Suprapubic skin (tissue), 4 donors: ENCODE measurements at regions not wholly inside any gene's neighbourhood (a gene's known extent, or its start where the extent isn't known, plus 50 kb on each side); places are given as distances from the start of the nearest gene placed in this dataset.

Experiments
- DNase-seq, 2 donors: peaks; one replicate each; pipeline ENCODE4 v3.0.0-alpha.2; 2019; ENCODE audit warnings: low spot score in 2 of 2
- H3K27ac ChIP-seq: fragments of 200-600 bp; sonication (generic); one replicate; pipeline ENCODE4 v1.5.1; 2019
- H3K27me3 ChIP-seq: fragments of 200-600 bp; sonication (generic); one replicate; pipeline ENCODE4 v1.5.1; 2019
- H3K36me3 ChIP-seq: fragments of 200-600 bp; sonication (generic); one replicate; pipeline ENCODE4 v1.5.1; 2019
- H3K4me1 ChIP-seq: fragments of 200-600 bp; sonication (generic); one replicate; pipeline ENCODE4 v1.5.1; 2019
- H3K4me3 ChIP-seq: fragments of 200-600 bp; sonication (generic); one replicate; pipeline ENCODE4 v1.5.1; 2019; ENCODE audit warnings: mild to moderate bottlenecking
- H3K9me3 ChIP-seq: fragments of 200-600 bp; sonication (generic); one replicate; pipeline ENCODE4 v1.5.1; 2019
- EP300 ChIP-seq: sonication (generic); formaldehyde crosslinking; IDR thresholded peaks from one replicate; pipeline ENCODE4 v1.6.1; 2017; ENCODE audit warnings: antibody characterized with exemption
- POLR2A ChIP-seq, 2 donors: fragments of 450-650 bp; IDR thresholded peaks; one replicate each; pipeline ENCODE4 v1.6.1; 2017; ENCODE audit warnings: antibody characterized with exemption in 2 of 2, mild to moderate bottlenecking in 2 of 2, moderate library complexity in 2 of 2
- POLR2AphosphoS5 ChIP-seq, 3 donors: sonication (generic); formaldehyde crosslinking; IDR thresholded peaks; one replicate each; pipeline ENCODE4 v1.6.1; 2017; ENCODE audit warnings: antibody characterized with exemption in 3 of 3
- WGBS: methylation state at CpG from one replicate; pipeline ENCODE4 v1.1.5; 2018; 5-methylcytosine and 5-hydroxymethylcytosine counted together
- TF ChIP-seq, protein P1 (sequence below), 2 donors: fragments of 200-600 bp in 1 of 2; fragments of 450-650 bp in 1 of 2; sonication (generic) in 1 of 2; IDR thresholded peaks; one replicate each; pipeline ENCODE4 v1.5.1; 2016 to 2019; ENCODE audit warnings: antibody characterized with exemption in 2 of 2, mild to moderate bottlenecking in 1 of 2, moderate library complexity in 1 of 2

DNA sequence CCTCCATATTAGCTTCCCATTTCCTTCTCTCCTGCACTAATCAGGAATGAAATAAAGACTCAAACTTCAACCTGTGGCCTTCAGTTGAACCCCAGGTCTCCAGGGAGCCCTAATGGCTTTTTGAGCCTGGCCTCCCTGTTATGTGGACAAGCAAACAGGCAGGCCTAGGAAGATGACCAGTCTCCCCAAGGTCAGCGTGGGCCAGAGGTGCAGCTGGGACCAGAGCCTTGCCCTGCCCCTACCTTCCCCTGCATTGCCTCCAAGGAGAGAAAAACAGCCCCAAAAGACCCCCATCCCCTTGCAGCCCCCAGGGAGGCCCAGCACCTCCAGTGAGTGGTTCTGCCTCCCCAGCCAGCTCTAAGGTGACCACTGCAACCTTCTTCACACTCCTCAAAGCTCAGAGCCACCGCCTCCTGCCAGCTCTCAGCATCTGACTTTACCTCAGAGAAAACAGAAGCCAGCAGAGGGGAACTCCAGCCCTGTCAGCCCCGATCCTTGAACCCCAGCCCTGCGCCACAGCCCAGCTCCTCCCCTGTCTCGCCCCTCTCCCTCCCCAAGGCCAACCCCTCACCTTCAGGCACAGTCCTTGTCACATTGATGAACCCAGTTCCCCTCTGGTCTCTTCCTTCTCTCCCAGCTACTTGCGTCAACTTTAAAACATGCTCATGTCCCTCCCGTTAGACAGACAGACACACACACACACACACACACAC lies 59.5 kb upstream of the ID2 start:
- Histone ChIP-seq H3K27me3 (no peaks in the 10 kb centered on the region), H3K4me1 (no peaks in the 10 kb centered on the region), H3K9me3 (no peaks in the 10 kb centered on the region), H3K36me3 (no peaks in the 10 kb centered on the region), H3K27ac (no peak overlapping the region), H3K4me3 (no peak overlapping the region)
- TF ChIP-seq EP300 (no peak), POLR2AphosphoS5 (IDR thresholded peaks at IDR 0.05) (no peak), POLR2A (IDR thresholded peaks at IDR 0.05) (no peak)
- TF ChIP-seq, protein P1, sequence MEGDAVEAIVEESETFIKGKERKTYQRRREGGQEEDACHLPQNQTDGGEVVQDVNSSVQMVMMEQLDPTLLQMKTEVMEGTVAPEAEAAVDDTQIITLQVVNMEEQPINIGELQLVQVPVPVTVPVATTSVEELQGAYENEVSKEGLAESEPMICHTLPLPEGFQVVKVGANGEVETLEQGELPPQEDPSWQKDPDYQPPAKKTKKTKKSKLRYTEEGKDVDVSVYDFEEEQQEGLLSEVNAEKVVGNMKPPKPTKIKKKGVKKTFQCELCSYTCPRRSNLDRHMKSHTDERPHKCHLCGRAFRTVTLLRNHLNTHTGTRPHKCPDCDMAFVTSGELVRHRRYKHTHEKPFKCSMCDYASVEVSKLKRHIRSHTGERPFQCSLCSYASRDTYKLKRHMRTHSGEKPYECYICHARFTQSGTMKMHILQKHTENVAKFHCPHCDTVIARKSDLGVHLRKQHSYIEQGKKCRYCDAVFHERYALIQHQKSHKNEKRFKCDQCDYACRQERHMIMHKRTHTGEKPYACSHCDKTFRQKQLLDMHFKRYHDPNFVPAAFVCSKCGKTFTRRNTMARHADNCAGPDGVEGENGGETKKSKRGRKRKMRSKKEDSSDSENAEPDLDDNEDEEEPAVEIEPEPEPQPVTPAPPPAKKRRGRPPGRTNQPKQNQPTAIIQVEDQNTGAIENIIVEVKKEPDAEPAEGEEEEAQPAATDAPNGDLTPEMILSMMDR (IDR thresholded peaks at IDR 0.05): no peak
- 83% methylated on average over 7 of the region's 7 CpGs for WGBS
- peak in 1 of 2 donors; percentile 44 for DNase-seq

DNA sequence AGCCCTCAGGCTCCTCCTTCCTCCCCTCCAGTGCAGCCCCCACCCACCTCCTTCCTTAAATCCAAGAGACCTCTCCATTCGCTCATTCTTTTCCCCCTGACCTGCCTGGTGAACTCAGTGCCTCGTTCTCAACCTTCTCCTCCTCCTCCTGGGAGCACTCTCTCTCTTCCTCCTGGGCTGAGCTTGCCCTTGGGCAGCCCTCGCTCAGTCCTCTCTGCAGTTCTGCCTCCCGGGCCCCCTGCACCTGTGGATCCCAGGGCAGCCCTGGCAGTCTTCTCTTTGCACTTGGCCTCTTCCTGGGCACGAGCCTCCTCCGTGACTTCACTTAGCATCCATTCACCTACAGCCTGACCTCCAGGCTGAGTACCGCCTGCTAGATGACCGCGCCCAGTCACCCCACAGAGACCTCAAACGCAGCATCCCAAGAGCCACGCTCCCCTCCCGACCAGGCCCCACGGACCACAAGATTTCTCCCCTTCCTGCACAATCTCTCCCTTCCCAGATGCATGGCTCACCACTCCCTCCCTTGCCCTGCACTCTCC lies 58.9 kb upstream of the ID2 start:
- DNase-seq: peak in 1 of 2 donors; percentile 28
- H3K27ac ChIP-seq: no peak overlapping the region
- H3K4me3 ChIP-seq: no peak overlapping the region
- TF ChIP-seq EP300 (no peak), POLR2AphosphoS5 (IDR thresholded peaks at IDR 0.05) (no peak), POLR2A (IDR thresholded peaks at IDR 0.05) (no peak)
- TF ChIP-seq, protein P1 (IDR thresholded peaks at IDR 0.05): no peak
- H3K27me3 ChIP-seq: no peaks in the 10 kb centered on the region
- no peaks in the 10 kb centered on the region for H3K36me3 ChIP-seq
- no peaks in the 10 kb centered on the region for H3K9me3 ChIP-seq
- no peaks in the 10 kb centered on the region for H3K4me1 ChIP-seq
- 80% methylated on average over 12 of the region's 13 CpGs for WGBS

DNA sequence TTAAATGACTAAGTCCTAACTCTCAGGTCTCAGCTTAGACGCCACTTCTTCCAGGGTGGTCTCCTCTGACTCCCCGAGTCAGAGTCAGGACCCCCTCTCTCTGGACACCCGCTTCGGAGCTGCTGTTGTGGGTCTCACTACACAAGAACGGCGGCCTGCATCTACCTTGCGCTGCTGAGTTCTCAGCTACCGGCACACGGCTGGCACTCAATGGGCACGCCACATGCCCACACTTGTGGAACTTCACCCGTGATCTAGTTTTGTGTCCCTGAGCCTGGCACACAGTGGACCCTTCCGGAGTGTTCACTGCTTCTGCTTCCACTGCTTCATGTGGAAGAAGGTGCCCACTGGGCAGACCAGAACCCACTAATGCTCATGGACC lies 58.3 kb upstream of the ID2 start:
- WGBS: 73% methylated on average over 12 of the region's 12 CpGs
- Histone ChIP-seq H3K27me3 (no peaks in the 10 kb centered on the region), H3K4me3 (no peak overlapping the region), H3K36me3 (no peaks in the 10 kb centered on the region), H3K9me3 (no peaks in the 10 kb centered on the region), H3K27ac (no peak overlapping the region), H3K4me1 (no peaks in the 10 kb centered on the region)
- DNase-seq: peak in 1 of 2 donors; percentile 21
- no peak for TF ChIP-seq POLR2A (IDR thresholded peaks at IDR 0.05)
- TF ChIP-seq POLR2AphosphoS5 (IDR thresholded peaks at IDR 0.05): no peak
- no peak for TF ChIP-seq EP300
- TF ChIP-seq, protein P1 (IDR thresholded peaks at IDR 0.05): no peak

DNA sequence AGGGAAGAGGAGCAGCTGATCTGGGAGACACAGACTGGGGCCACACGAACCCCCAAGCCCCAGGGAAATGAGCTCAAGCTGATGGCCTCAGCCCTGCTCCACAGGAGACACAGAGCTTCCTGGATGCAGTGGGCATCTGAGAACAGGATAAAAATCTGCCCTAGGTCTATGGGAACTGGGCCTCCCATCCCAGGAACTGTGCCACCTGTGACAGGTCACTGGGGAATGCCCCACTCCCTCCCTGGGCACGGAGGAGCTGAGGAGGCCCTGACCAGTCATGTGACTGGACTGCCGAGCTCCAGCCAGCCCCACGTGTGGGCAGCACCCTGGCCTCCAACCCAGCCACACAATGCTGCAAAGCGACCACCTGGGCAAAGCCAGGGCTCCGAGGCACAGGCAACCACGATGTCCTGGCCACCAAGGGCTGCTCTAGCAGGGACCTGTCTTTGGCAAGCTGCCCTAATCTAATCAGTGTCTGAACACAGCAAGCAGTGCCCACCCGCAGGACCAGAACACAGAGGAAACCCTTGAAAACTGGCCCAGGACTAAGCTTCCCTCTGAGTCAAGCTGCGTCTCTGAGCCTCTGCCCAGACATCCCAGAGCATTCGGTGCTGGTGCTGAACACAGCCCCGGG lies 57.8 kb upstream of the ID2 start:
- H3K36me3 ChIP-seq: no peaks in the 10 kb centered on the region
- TF ChIP-seq POLR2A (IDR thresholded peaks at IDR 0.05): no peak
- TF ChIP-seq POLR2AphosphoS5 (IDR thresholded peaks at IDR 0.05): no peak
- TF ChIP-seq EP300: no peak
- TF ChIP-seq, protein P1 (IDR thresholded peaks at IDR 0.05): no peak
- WGBS: 71% methylated on average over 5 of the region's 11 CpGs

DNA sequence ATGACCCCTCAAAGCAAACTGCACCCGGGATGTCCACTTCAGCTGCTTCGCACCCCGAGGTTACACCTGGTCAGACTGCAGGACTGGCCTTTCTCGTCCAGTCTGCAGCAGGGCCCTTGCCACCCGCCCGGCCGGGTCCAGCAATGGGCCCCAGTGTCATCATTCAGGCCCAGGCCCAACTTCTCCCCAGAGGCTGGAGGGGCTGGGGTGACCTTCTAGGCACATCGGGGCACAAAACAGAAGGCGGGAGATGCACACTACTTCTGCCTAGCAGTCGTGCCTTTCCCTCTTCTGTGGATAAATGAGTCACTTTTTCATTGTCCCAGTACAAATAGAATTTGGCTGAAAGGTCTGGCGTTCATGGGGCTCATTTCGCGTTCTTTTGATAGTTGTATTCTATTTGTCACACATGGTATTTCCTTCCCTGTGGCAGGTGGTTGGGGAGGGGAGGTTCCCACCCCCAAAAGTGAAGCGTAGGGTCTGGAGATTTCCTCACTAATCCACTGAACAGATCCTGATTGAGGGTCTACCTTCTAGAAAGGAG lies 56.9 kb upstream of the ID2 start:
- Histone ChIP-seq H3K9me3 (no peaks in the 10 kb centered on the region), H3K4me3 (no peak overlapping the region), H3K27ac (no peak overlapping the region), H3K4me1 (no peaks in the 10 kb centered on the region), H3K27me3 (no peaks in the 10 kb centered on the region), H3K36me3 (no peaks in the 10 kb centered on the region)
- TF ChIP-seq POLR2A (IDR thresholded peaks at IDR 0.05) (no peak), POLR2AphosphoS5 (IDR thresholded peaks at IDR 0.05) (no peak), EP300 (no peak)
- TF ChIP-seq, protein P1 (IDR thresholded peaks at IDR 0.05): no peak
- 81% methylated on average over 10 of the region's 14 CpGs for WGBS
- peak; percentile 42 to 57 for DNase-seq

More for the DNA sequence above, 57.8 kb upstream of the ID2 start:
- no peaks in the 10 kb centered on the region for H3K27me3 ChIP-seq
- no peak overlapping the region for H3K27ac ChIP-seq
- no peak overlapping the region for H3K4me3 ChIP-seq
- H3K4me1 ChIP-seq: no peaks in the 10 kb centered on the region
- no peaks in the 10 kb centered on the region for H3K9me3 ChIP-seq
- peak; percentile 53 to 54 for DNase-seq
